ENCODE measurements at regions not wholly inside any gene's neighbourhood (a gene's known extent, or its start where the extent isn't known, plus 50 kb on each side); places are given as distances from the start of the nearest gene placed in this dataset.

DNA sequence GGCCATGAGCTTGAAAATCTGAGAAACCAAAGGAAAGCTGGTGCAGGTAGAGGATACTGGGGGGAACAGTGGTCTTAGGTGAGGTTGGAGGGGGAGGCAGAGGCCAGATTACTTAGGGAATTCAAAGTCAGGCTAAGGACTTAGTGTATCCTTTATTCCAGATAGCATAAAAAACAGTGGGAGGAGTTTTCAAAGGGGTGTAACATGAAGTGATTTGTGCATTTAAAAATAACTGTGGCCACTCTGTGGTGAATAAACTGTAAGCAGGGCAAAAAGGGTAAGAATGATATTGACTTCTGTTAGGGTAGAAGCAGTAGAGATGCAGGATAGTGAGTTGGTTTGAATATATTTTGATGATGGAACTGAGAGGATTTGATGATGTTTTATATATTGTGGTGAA is 313.2 kb downstream of the EMP1 start:
- H3K36me3 ChIP-seq (ENCODE audit: control insufficient read depth, insufficient read depth, low read length), result no peaks in the 10 kb centered on the region
- H3K9me3 ChIP-seq (ENCODE audit: control insufficient read depth, low read depth, low read length), result no peaks in the 10 kb centered on the region
- H3K27ac ChIP-seq (ENCODE audit: low read length), result no peak overlapping the region
- H3K4me3 ChIP-seq (ENCODE audit: low read length), result no peak overlapping the region
- DNase-seq, result no peak
- H3K27me3 ChIP-seq (ENCODE audit: control insufficient read depth, insufficient read depth, low read length), result no peaks in the 10 kb centered on the region
- H3K4me1 ChIP-seq (ENCODE audit: control insufficient read depth, insufficient read depth, low read length), result no peaks in the 10 kb centered on the region

DNA sequence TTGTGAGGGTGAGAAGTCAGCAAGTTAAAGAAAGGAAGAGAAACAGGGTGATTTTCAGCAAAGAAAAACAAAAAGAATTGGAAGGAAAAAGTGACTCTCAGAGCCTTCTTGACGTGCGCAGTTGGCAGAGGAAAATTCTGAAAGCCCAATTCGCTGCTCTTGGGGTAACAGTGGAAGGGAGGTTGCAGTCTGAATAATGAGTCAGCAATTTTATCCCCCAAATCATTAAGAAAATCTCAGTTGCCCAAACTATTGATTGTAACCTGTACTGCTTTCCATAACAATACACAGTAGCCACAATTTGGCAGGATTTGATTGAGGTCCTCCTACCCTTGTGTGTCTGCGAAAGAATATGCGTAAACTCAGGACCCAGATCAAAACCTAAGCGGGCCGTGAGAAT is 309.1 kb downstream of the EMP1 start:
- DNase-seq, result no peak
- no peak overlapping the region for H3K27ac ChIP-seq (ENCODE audit: low read length)
- 100% methylated on average over 2 of the region's 7 CpGs for WGBS (ENCODE audit: insufficient coverage, low lambda C conversion rate)
- no peaks in the 10 kb centered on the region for H3K9me3 ChIP-seq (ENCODE audit: control insufficient read depth, low read depth, low read length)
- no peaks in the 10 kb centered on the region for H3K27me3 ChIP-seq (ENCODE audit: control insufficient read depth, insufficient read depth, low read length)
- H3K4me1 ChIP-seq (ENCODE audit: control insufficient read depth, insufficient read depth, low read length), result no peaks in the 10 kb centered on the region
- no peak overlapping the region for H3K4me3 ChIP-seq (ENCODE audit: low read length)
- no peaks in the 10 kb centered on the region for H3K36me3 ChIP-seq (ENCODE audit: control insufficient read depth, insufficient read depth, low read length)

- H3K27me3 ChIP-seq (ENCODE audit: control insufficient read depth, insufficient read depth, low read length), result no peaks in the 10 kb centered on the region
- H3K4me1 ChIP-seq (ENCODE audit: control insufficient read depth, insufficient read depth, low read length), result no peaks in the 10 kb centered on the region
- DNase-seq, result no peak
- no peak overlapping the region for H3K4me3 ChIP-seq (ENCODE audit: low read length)
- no peaks in the 10 kb centered on the region for H3K9me3 ChIP-seq (ENCODE audit: control insufficient read depth, low read depth, low read length)
- no peak overlapping the region for H3K27ac ChIP-seq (ENCODE audit: low read length)
- no peaks in the 10 kb centered on the region for H3K36me3 ChIP-seq (ENCODE audit: control insufficient read depth, insufficient read depth, low read length)
Observed at GRCh38 chr12:13505224-13505623, 308.7 kb downstream of the EMP1 start.

DNA sequence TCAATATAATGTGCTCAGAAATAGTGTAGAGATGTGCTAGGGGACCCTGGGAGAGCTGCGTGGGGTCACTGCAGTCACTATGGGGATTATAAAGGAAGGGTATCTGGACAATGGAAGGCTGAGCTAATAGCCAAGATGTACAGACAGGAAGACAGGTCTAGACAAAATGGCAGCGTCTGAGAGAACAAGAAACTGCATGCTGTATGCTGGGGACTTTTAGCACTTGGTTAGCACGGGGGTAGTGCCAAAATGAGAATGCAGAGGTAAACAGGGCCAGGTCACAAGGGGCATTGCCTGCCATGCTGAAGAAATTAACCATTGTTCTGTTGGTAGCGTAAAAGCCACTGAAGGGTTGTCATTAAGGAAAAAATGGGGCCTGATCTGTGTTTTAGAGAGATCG is 308.2 kb downstream of the EMP1 start:
- H3K9me3 ChIP-seq (ENCODE audit: control insufficient read depth, low read depth, low read length), result no peaks in the 10 kb centered on the region
- H3K27me3 ChIP-seq (ENCODE audit: control insufficient read depth, insufficient read depth, low read length), result no peaks in the 10 kb centered on the region
- no peak for DNase-seq
- WGBS (ENCODE audit: insufficient coverage, low lambda C conversion rate), result 67% methylated on average over 4 of the region's 5 CpGs
- H3K36me3 ChIP-seq (ENCODE audit: control insufficient read depth, insufficient read depth, low read length), result no peaks in the 10 kb centered on the region
- no peak overlapping the region for H3K27ac ChIP-seq (ENCODE audit: low read length)
- no peak overlapping the region for H3K4me3 ChIP-seq (ENCODE audit: low read length)
- no peaks in the 10 kb centered on the region for H3K4me1 ChIP-seq (ENCODE audit: control insufficient read depth, insufficient read depth, low read length)

GRCh38 chr12:13504074-13504473 is 307.5 kb downstream of the EMP1 start:
- Histone ChIP-seq H3K27me3 (ENCODE audit: control insufficient read depth, insufficient read depth, low read length) (no peaks in the 10 kb centered on the region), H3K4me3 (ENCODE audit: low read length) (no peak overlapping the region), H3K36me3 (ENCODE audit: control insufficient read depth, insufficient read depth, low read length) (no peaks in the 10 kb centered on the region), H3K4me1 (ENCODE audit: control insufficient read depth, insufficient read depth, low read length) (no peaks in the 10 kb centered on the region), H3K9me3 (ENCODE audit: control insufficient read depth, low read depth, low read length) (no peaks in the 10 kb centered on the region), H3K27ac (ENCODE audit: low read length) (no peak overlapping the region)
- DNase-seq, result no peak

GRCh38 chr12:13503094-13503835 is 306.7 kb downstream of the EMP1 start:
- 50% methylated on average over 1 of the region's 2 CpGs for WGBS (ENCODE audit: insufficient coverage, low lambda C conversion rate)
- no peaks in the 10 kb centered on the region for H3K4me1 ChIP-seq (ENCODE audit: control insufficient read depth, insufficient read depth, low read length)
- DNase-seq, result no peak

DNA sequence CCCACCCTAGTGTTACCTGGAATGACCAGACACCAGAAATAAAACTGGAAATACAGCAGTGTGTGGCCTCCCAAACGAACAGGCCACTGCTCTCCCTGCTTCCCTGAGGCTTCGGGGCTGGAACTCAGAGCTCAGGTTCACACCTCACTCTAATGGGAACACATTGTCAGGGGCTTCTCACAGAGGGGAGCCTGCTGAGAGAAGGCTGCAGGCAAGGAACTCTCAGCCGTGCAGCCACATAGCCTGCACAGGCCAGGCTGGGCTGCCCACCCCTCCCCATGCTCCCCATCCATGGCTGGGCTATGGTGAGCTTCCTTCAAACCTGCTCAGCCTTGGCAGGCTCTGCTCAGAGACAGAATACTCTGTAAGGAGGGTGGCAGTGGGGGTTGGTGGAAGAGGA is 302.5 kb downstream of the EMP1 start:
- H3K27me3 ChIP-seq (ENCODE audit: control insufficient read depth, insufficient read depth, low read length), result no peaks in the 10 kb centered on the region

More at GRCh38 chr12:13503094-13503835, 306.7 kb downstream of the EMP1 start:
- Histone ChIP-seq H3K27ac (ENCODE audit: low read length) (no peak overlapping the region), H3K36me3 (ENCODE audit: control insufficient read depth, insufficient read depth, low read length) (no peaks in the 10 kb centered on the region), H3K4me3 (ENCODE audit: low read length) (no peak overlapping the region), H3K9me3 (ENCODE audit: control insufficient read depth, low read depth, low read length) (no peaks in the 10 kb centered on the region), H3K27me3 (ENCODE audit: control insufficient read depth, insufficient read depth, low read length) (no peaks in the 10 kb centered on the region)

GRCh38 chr12:13496111-13496510 is 299.6 kb downstream of the EMP1 start:
- Histone ChIP-seq H3K36me3 (ENCODE audit: control insufficient read depth, insufficient read depth, low read length) (no peaks in the 10 kb centered on the region), H3K9me3 (ENCODE audit: control insufficient read depth, low read depth, low read length) (no peaks in the 10 kb centered on the region), H3K27ac (ENCODE audit: low read length) (no peak overlapping the region), H3K27me3 (ENCODE audit: control insufficient read depth, insufficient read depth, low read length) (no peaks in the 10 kb centered on the region), H3K4me3 (ENCODE audit: low read length) (no peak overlapping the region), H3K4me1 (ENCODE audit: control insufficient read depth, insufficient read depth, low read length) (no peaks in the 10 kb centered on the region)
- no peak for DNase-seq
- no CpG with 5 or more reads among the region's 1 CpG for WGBS (ENCODE audit: insufficient coverage, low lambda C conversion rate)

More for the DNA sequence above, 302.5 kb downstream of the EMP1 start:
- no peaks in the 10 kb centered on the region for H3K9me3 ChIP-seq (ENCODE audit: control insufficient read depth, low read depth, low read length)
- no peak overlapping the region for H3K4me3 ChIP-seq (ENCODE audit: low read length)
- H3K4me1 ChIP-seq (ENCODE audit: control insufficient read depth, insufficient read depth, low read length), result no peaks in the 10 kb centered on the region
- DNase-seq, result no peak
- H3K36me3 ChIP-seq (ENCODE audit: control insufficient read depth, insufficient read depth, low read length), result no peaks in the 10 kb centered on the region
- no CpG with 5 or more reads among the region's 3 CpGs for WGBS (ENCODE audit: insufficient coverage, low lambda C conversion rate)
- no peak overlapping the region for H3K27ac ChIP-seq (ENCODE audit: low read length)

- H3K27ac ChIP-seq (ENCODE audit: low read length), result no peak overlapping the region
- H3K4me1 ChIP-seq (ENCODE audit: control insufficient read depth, insufficient read depth, low read length), result no peaks in the 10 kb centered on the region
- H3K9me3 ChIP-seq (ENCODE audit: control insufficient read depth, low read depth, low read length), result no peaks in the 10 kb centered on the region
- WGBS (ENCODE audit: insufficient coverage, low lambda C conversion rate), result no CpG with 5 or more reads among the region's 4 CpGs
- no peak for DNase-seq
- H3K4me3 ChIP-seq (ENCODE audit: low read length), result no peak overlapping the region
- no peaks in the 10 kb centered on the region for H3K36me3 ChIP-seq (ENCODE audit: control insufficient read depth, insufficient read depth, low read length)
- no peaks in the 10 kb centered on the region for H3K27me3 ChIP-seq (ENCODE audit: control insufficient read depth, insufficient read depth, low read length)
Observed at GRCh38 chr12:13489246-13489645, 292.7 kb downstream of the EMP1 start.

DNA sequence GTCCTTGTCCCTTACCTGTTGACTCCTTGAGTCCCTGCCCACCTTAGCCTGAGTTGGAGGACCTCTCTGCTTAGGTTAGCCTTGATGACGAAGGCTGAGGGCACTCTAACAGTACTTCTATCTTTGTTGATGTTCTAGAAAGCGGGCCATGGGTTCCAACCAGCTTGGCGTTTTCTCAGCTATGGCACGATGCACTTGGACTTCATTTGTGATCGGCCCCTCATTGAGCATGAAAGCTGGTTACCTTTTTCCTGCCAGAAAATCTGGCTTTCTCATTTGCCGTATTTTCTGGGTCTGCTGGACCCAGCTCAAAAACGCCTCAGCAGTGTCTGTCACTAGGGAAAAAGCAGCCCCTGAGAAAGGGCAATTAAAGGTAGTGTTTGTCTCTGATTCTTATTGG is 290.8 kb downstream of the EMP1 start:
- H3K4me1 ChIP-seq (ENCODE audit: control insufficient read depth, insufficient read depth, low read length), result no peaks in the 10 kb centered on the region
- H3K36me3 ChIP-seq (ENCODE audit: control insufficient read depth, insufficient read depth, low read length), result no peaks in the 10 kb centered on the region
- no peaks in the 10 kb centered on the region for H3K27me3 ChIP-seq (ENCODE audit: control insufficient read depth, insufficient read depth, low read length)
- H3K4me3 ChIP-seq (ENCODE audit: low read length), result no peak overlapping the region
- WGBS (ENCODE audit: insufficient coverage, low lambda C conversion rate), result no CpG with 5 or more reads among the region's 7 CpGs
- H3K9me3 ChIP-seq (ENCODE audit: control insufficient read depth, low read depth, low read length), result no peaks in the 10 kb centered on the region
- DNase-seq, result no peak
- no peak overlapping the region for H3K27ac ChIP-seq (ENCODE audit: low read length)

- H3K4me3 ChIP-seq (ENCODE audit: low read length), result no peak overlapping the region
- H3K9me3 ChIP-seq (ENCODE audit: control insufficient read depth, low read depth, low read length), result no peaks in the 10 kb centered on the region
- no peaks in the 10 kb centered on the region for H3K27me3 ChIP-seq (ENCODE audit: control insufficient read depth, insufficient read depth, low read length)
- H3K4me1 ChIP-seq (ENCODE audit: control insufficient read depth, insufficient read depth, low read length), result no peaks in the 10 kb centered on the region
- DNase-seq, result no peak
- no peaks in the 10 kb centered on the region for H3K36me3 ChIP-seq (ENCODE audit: control insufficient read depth, insufficient read depth, low read length)
- H3K27ac ChIP-seq (ENCODE audit: low read length), result no peak overlapping the region
- no CpG with 5 or more reads among the region's 3 CpGs for WGBS (ENCODE audit: insufficient coverage, low lambda C conversion rate)
Observed at GRCh38 chr12:13486794-13487193, 290.3 kb downstream of the EMP1 start.

Data from large intestine (tissue), 3 donors.